ENCODE measurements at regions not wholly inside any gene's neighbourhood (a gene's known extent, or its start where the extent isn't known, plus 50 kb on each side); places are given as distances from the start of the nearest gene placed in this dataset.
A peak's percentile ranks its signal among the peaks of the same experiment; 100 is the strongest.

DNA sequence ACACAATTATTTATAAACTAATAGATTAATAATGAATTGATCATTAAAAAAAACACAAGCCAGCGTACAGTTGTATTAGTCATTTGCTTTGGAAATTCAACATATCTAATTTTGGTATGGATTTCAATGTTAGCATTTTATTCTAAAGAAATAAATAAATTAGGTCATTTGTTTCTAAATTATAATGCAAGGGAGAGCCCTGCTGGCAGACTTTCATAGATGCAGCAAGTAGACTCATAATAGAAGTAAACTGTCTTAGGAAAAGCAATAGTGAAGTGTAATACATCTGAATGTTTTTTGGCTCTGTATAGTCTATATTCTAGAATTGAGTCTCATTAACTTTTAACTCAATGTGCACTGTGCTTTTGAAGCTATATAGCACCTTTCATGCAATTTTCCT lies 982.4 kb upstream of the MIR17HG start:
- TF ChIP-seq CTCF (IDR thresholded peaks at IDR 0.05; ENCODE audit: poor library complexity) (peak; percentile 51), EZH2 (IDR thresholded peaks at IDR 0.05; ENCODE audit: borderline replicate concordance) (no peak), EZH2phosphoT487 (IDR thresholded peaks at IDR 0.05; ENCODE audit: low read depth, severe bottlenecking, unreplicated experiment) (no peak)
